HCT116 (cell line): ENCODE measurements at regions not wholly inside any gene's neighbourhood (a gene's known extent, or its start where the extent isn't known, plus 50 kb on each side); places are given as distances from the start of the nearest gene placed in this dataset.

ENCODE experiments used
- ATAC-seq: fragments of 200-7000 bp; cut with Tn5 transposase; 2 replicates; pipeline ENCODE4 v1.9.1; 2020; ENCODE audit warnings: mild to moderate bottlenecking, moderate library complexity
- BruUV-seq: library from RNA; stranded (reverse); fragments of 400-500 nt; replicated peaks from 2 replicates; lab custom pipeline; 2021; lab: Mats Ljungman, UMichigan
- CTCF ChIA-PET: fragments of 300-600 bp; sonication (Branson Sonifier 250); formaldehyde crosslinking; loops from one replicate; lab custom pipeline; 2021; ENCODE audit warnings: antibody characterized with exemption; lab: Charles Lee
- POLR2A ChIA-PET: fragments of 300-600, 350-600 bp; sonication (Branson Sonifier 250); formaldehyde crosslinking; loops from one replicate; lab custom pipeline; 2021; ENCODE audit warnings: antibody characterized with exemption; lab: Charles Lee
- RAD21 ChIA-PET, 2 experiments: fragments of 300-600 bp; sonication (Branson Sonifier 250); formaldehyde crosslinking; loops; one replicate each; lab custom pipeline; 2023; ENCODE audit warnings: low total read pairs in 2 of 2; ENCODE audit not compliant: uncharacterized antibody in 2 of 2, unreplicated experiment in 2 of 2, low non-redundant PET in 1 of 2; lab: Charles Lee
- DNase-seq: peaks from one replicate; pipeline ENCODE4 v3.0.0-alpha.2; 2010; ENCODE audit warnings: low read depth, low spot score
- H2AFZ ChIP-seq: fragments of 200-600 bp; shearing (Covaris generic), sonication (generic); 2 replicates; pipeline ENCODE4 v1.6.1; 2017; ENCODE audit warnings: low read depth, mixed run types, mixed read lengths, antibody characterized with exemption, low read length; ENCODE audit not compliant: poor library complexity, severe bottlenecking
- H3K27ac ChIP-seq: 2 replicates; pipeline ENCODE4 v1.5.1; 2012; ENCODE audit warnings: low read depth, low read length
- H3K27me3 ChIP-seq: fragments of 200-600 bp; sonication (generic); 2 replicates; pipeline ENCODE4 v1.6.1; 2016; ENCODE audit warnings: mixed run types, low read length, mixed read lengths; ENCODE audit not compliant: insufficient read depth
- H3K36me3 ChIP-seq, 2 experiments: fragments of 200-500 bp in 1 of 2; fragments of 200-600 bp in 1 of 2; sonication (Bioruptor generic) in 1 of 2; sonication (generic) in 1 of 2; 2 replicates each; pipeline versions ENCODE4 v1.5.1 to v1.6.1; 2014 to 2016; ENCODE audit warnings: low read length in 2 of 2, inconsistent platforms in 1 of 2, mixed read lengths in 1 of 2, mixed run types in 1 of 2; ENCODE audit not compliant: insufficient read depth in 2 of 2, control insufficient read depth in 1 of 2
- H3K4me1 ChIP-seq, 2 experiments: fragments of 200-600 bp in 1 of 2; sonication (generic) in 1 of 2; 2 replicates each; pipeline versions ENCODE4 v1.5.1 to v1.6.1; 2012 to 2017; ENCODE audit warnings: low read length in 2 of 2, inconsistent platforms in 1 of 2, mild to moderate bottlenecking in 1 of 2, mixed read lengths in 1 of 2, mixed run types in 1 of 2, moderate library complexity in 1 of 2; ENCODE audit not compliant: insufficient read depth in 2 of 2, control insufficient read depth in 1 of 2
- H3K4me2 ChIP-seq: fragments of 200-600 bp; sonication (generic); 2 replicates; pipeline ENCODE4 v1.6.1; 2017; ENCODE audit warnings: mixed run types, low read length, mixed read lengths
- H3K4me3 ChIP-seq, 2 experiments: fragments of 200-600 bp in 1 of 2; sonication (generic) in 1 of 2; replicated peaks in 1 of 2; 2 replicates each; pipeline ENCODE4 v1.5.1; 2011 to 2016; ENCODE audit warnings: low read length in 2 of 2, control low read depth in 1 of 2, low read depth in 1 of 2, mild to moderate bottlenecking in 1 of 2, mixed read lengths in 1 of 2, mixed run types in 1 of 2
- H3K79me2 ChIP-seq: fragments of 200-600 bp; sonication (generic); 2 replicates; pipeline ENCODE4 v1.6.1; 2017; ENCODE audit warnings: mild to moderate bottlenecking, mixed run types, low read length, moderate library complexity, mixed read lengths; ENCODE audit not compliant: insufficient read depth
- H3K9ac ChIP-seq: fragments of 200-600 bp; sonication (generic); 2 replicates; pipeline ENCODE4 v1.6.1; 2016; ENCODE audit warnings: low read length, mixed read lengths
- H3K9me2 ChIP-seq: fragments of 200-600 bp; sonication (generic), shearing (Covaris generic); 2 replicates; pipeline ENCODE4 v1.6.1; 2017; ENCODE audit warnings: mixed run types, mild to moderate bottlenecking, moderate library complexity; ENCODE audit not compliant: insufficient read depth
- H3K9me3 ChIP-seq, 2 experiments: fragments of 200-500 bp in 1 of 2; fragments of 200-600 bp in 1 of 2; sonication (Bioruptor generic) in 1 of 2; sonication (generic) in 1 of 2; 2 replicates each; pipeline ENCODE4 v1.6.1; 2014 to 2017; ENCODE audit warnings: low read length in 2 of 2, mixed read lengths in 2 of 2, inconsistent platforms in 1 of 2, low read depth in 1 of 2, mild to moderate bottlenecking in 1 of 2, mixed run types in 1 of 2, moderate library complexity in 1 of 2; ENCODE audit not compliant: control insufficient read depth in 1 of 2, insufficient read depth in 1 of 2
- H4K20me1 ChIP-seq: fragments of 200-600 bp; sonication (generic), shearing (Covaris generic); 2 replicates; pipeline ENCODE4 v1.6.1; 2017; ENCODE audit warnings: mixed run types, mild to moderate bottlenecking, moderate library complexity; ENCODE audit not compliant: insufficient read depth
- CEBPB ChIP-seq: IDR thresholded peaks from 2 replicates; pipeline ENCODE4 v1.6.1; 2012; ENCODE audit warnings: low read depth
- EGR1 ChIP-seq: IDR thresholded peaks from 2 replicates; pipeline ENCODE4 v1.6.1; 2012; ENCODE audit warnings: low read depth
- EZH2 ChIP-seq: fragments of 200-600 bp; sonication (generic); IDR thresholded peaks from 2 replicates; pipeline ENCODE4 v1.6.1; 2017; ENCODE audit warnings: antibody characterized with exemption, mixed run types
- EZH2phosphoT487 ChIP-seq: fragments of 200-600 bp; IDR thresholded peaks from 2 replicates; pipeline ENCODE4 v1.6.1; 2018; ENCODE audit warnings: antibody characterized with exemption, borderline replicate concordance
- FOSL1 ChIP-seq: IDR thresholded peaks from 2 replicates; pipeline ENCODE4 v1.6.1; 2012; ENCODE audit warnings: low read depth
- JUND ChIP-seq: IDR thresholded peaks from 2 replicates; pipeline ENCODE4 v1.6.1; 2012
- POLR2A ChIP-seq: IDR thresholded peaks from 2 replicates; pipeline ENCODE4 v1.7.0; 2011; ENCODE audit warnings: borderline replicate concordance; ENCODE audit not compliant: insufficient read depth, insufficient read length; ENCODE audit errors: extremely low read depth
- RAD21 ChIP-seq: IDR thresholded peaks from 2 replicates; pipeline ENCODE4 v1.6.1; 2012; ENCODE audit warnings: low read depth, mild to moderate bottlenecking
- SIN3A ChIP-seq: IDR thresholded peaks from 2 replicates; pipeline ENCODE4 v1.6.1; 2012; ENCODE audit warnings: low read depth
- YY1 ChIP-seq: IDR thresholded peaks from 2 replicates; pipeline ENCODE4 v1.6.1; 2011; ENCODE audit warnings: low read length, low read depth, moderate library complexity, mild to moderate bottlenecking; ENCODE audit not compliant: insufficient replicate concordance; ENCODE audit errors: extremely low read depth
- ZBTB33 ChIP-seq: IDR thresholded peaks from 2 replicates; pipeline ENCODE4 v1.6.1; 2011; ENCODE audit warnings: mild to moderate bottlenecking, low read length, moderate library complexity; ENCODE audit not compliant: insufficient replicate concordance; ENCODE audit errors: extremely low read depth
- ZFX ChIP-seq: fragments of 450-650 bp; IDR thresholded peaks from 2 replicates; pipeline ENCODE4 v1.6.1; 2017
- ZNF274 ChIP-seq: fragments of 200-500 bp; sonication (Bioruptor generic); IDR thresholded peaks from 2 replicates; pipeline ENCODE4 v1.6.1; 2014; ENCODE audit warnings: mild to moderate bottlenecking, low read depth, low read length, inconsistent platforms
- intact Hi-C: fragments of 100-400 bp; cut with micrococcal nuclease; formaldehyde crosslinking; loops from 2 replicates; pipeline ENCODE4 v1.10.0; 2022
- TF ChIP-seq, protein P1 (sequence below): IDR thresholded peaks from 2 replicates; pipeline ENCODE4 v1.6.1; 2012
- TF ChIP-seq, protein P2 (sequence below): IDR thresholded peaks from 2 replicates; pipeline ENCODE4 v1.6.1; 2012

- Histone ChIP-seq H3K4me2 (no peak overlapping the region), H3K36me3 (no peaks in the 10 kb centered on the region), H2AFZ (no peak overlapping the region), H3K9me2 (no peaks in the 10 kb centered on the region), H4K20me1 (no peaks in the 10 kb centered on the region), H3K9me3 (no peaks in the 10 kb centered on the region), H3K4me1 (no peaks in the 10 kb centered on the region), H3K79me2 (no peaks in the 10 kb centered on the region), H3K4me3 (no peak overlapping the region), H3K27ac (no peak overlapping the region), H3K9ac (no peak overlapping the region), H3K27me3 (no peaks in the 10 kb centered on the region)
- ChIA-PET CTCF (no interaction called here), RAD21 (no interaction called here), POLR2A (no interaction called here)
- no peak for DNase-seq
- BruUV-seq: no TSS peak
- ATAC-seq: no peak
- no peak for TF ChIP-seq YY1
- TF ChIP-seq EGR1: no peak
- no peak for TF ChIP-seq RAD21
- no peak for TF ChIP-seq ZNF274
- no peak for TF ChIP-seq JUND
- TF ChIP-seq EZH2: no peak
- TF ChIP-seq FOSL1: no peak
- TF ChIP-seq ZBTB33: no peak
- TF ChIP-seq POLR2A: no peak
- TF ChIP-seq, protein P1, sequence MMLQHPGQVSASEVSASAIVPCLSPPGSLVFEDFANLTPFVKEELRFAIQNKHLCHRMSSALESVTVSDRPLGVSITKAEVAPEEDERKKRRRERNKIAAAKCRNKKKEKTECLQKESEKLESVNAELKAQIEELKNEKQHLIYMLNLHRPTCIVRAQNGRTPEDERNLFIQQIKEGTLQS: no peak
- TF ChIP-seq SIN3A: no peak
- TF ChIP-seq, protein P2, sequence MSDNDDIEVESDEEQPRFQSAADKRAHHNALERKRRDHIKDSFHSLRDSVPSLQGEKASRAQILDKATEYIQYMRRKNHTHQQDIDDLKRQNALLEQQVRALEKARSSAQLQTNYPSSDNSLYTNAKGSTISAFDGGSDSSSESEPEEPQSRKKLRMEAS: no peak
- no peak for TF ChIP-seq EZH2phosphoT487
- no peak for TF ChIP-seq ZFX
- no peak for TF ChIP-seq CEBPB
- intact Hi-C loops: no loop called here
Observed at GRCh38 chr1:199067483-199067882, 428.6 kb downstream of the PTPRC start.
